Activated CD8-positive, alpha-beta memory T cell treated with anti-CD3 and anti-CD28 coated beads for 24 hours (primary cell): ENCODE measurements at regions not wholly inside any gene's neighbourhood (a gene's known extent, or its start where the extent isn't known, plus 50 kb on each side); places are given as distances from the start of the nearest gene placed in this dataset.

ENCODE experiments used
- DNase-seq: peaks from one replicate; pipeline ENCODE4 v3.0.0-alpha.2; 2020

DNA sequence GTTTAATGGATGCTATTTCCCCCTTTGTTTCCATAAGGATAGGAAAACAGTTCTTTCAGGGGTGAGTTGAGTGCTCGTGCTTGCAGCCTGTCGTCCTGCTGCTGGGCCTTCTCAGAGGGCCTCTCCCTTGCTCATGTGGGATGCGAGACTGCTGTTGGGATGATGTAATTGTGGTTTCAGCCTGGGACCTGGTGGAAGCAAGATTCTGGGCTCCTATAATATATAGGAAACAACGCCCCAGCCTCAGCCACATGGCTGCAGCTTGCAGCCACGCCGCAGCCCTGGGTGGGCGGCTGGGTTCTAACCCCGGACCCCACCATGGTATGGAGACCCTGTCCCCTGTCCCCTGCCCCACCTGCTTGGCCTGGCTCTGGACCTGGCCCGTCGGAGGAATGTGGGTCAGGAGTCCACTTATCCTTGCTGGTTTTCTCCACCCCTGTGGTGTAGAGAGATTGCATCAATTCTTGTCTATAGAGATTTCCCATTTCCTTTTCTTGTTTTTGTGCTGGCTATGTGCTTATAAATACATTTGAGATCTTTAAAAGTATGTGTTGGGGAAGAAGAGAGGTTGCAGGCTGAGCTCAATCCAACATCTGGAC, 357.8 kb downstream of the SIPA1L2 start:
- no peak for DNase-seq

DNA sequence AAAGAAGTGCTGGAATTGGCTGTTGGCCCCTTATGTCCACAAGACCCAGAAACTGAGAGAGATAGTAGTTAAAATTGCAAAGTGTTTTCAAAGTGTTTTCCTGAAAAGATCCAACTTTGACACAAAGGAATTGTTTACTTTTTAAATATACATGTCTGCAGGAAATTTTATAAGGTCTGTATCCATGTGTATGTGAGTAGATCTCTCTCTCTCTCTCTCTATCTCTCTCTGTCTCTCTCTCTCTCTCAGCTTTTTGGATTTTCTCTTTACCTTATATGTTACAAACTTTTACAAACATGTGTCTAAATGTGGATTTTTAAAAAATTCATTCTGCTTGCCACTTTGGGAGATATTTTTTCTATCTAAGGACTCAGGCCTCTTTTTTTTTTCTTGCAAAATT, 358.6 kb downstream of the SIPA1L2 start:
- no peak for DNase-seq

GRCh38 chr1:232269988-232270387, 359.9 kb downstream of the SIPA1L2 start:
- no peak for DNase-seq

GRCh38 chr1:232267837-232268598, 361.9 kb downstream of the SIPA1L2 start:
- DNase-seq = no peak

DNA sequence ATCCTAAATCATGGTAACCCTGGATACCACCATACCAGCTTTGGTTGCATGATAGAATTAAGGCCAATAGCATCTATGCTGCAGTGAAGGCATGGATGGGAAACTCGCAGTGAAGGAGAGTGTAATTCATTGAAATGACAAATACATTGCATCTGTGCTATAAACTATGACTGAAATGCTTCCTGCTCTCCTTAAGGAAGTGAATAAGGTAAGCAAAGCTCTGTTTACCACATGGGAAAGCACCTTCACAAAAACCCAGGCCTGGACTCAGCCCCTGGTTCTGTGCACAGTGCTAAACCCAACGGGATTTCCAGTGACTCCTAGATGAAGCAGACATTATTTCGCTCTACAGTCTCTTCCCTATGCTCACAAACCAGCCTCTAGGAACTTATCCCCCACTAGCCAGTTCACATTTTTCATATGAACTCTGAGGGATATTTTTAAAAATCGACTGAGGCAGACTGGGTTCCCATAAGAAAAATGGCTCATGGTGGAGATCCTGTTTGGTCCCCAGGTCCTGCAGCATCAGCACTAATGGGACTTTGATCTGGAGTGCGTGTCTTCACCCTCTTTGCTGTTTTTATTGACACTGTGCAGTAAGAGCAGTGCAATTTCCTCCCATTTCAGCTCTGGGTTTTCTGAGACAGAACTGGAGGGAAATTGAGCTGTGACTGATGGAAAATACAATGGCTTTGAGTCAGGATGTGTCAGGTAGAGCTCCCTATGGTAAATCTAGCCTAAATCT, 362.7 kb downstream of the SIPA1L2 start:
- DNase-seq = no peak

- DNase-seq = no peak
These were observed 366.5 kb downstream of the SIPA1L2 start for GRCh38 chr1:232263452-232263851.

- no peak for DNase-seq
These were observed 366.9 kb downstream of the SIPA1L2 start for GRCh38 chr1:232262991-232263390.

DNA sequence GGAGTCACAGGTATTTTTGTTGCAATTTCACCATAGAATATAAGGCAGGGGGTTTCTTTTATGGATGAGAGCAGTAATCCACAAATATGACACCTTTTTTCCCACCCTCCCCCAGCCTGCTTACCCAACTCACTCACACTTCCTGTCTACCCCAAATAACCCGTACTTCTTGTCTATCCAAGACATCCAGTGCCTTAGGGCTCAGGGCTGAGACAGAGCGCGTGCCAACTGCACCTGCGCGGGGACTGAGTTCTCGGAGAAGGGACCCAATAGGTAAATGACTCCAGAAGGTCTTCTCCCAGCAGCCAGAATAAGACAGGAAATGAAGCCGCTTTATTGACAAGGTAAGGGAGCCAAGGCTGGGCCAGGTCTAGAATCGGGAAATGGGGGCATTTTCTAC, 369.1 kb downstream of the SIPA1L2 start:
- no peak for DNase-seq

DNA sequence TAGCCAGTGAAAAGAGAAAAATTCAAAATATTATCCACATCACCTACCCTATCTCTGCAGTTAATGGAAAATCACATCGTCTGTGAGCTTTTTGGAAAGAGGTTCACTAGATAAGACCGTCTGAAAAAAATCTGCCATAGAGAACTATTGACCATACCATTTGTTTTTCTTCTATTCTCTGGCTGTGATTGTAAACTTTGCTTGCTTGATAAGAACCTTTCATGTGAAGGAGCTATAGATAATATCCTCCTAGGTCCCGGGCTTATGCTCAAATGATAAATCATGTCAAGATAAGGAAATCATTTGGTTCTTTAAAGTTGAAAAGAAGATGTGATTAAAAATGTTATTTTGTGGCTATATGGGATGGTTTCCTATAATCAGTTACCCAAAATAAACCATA, 369.9 kb downstream of the SIPA1L2 start:
- no peak for DNase-seq

DNA sequence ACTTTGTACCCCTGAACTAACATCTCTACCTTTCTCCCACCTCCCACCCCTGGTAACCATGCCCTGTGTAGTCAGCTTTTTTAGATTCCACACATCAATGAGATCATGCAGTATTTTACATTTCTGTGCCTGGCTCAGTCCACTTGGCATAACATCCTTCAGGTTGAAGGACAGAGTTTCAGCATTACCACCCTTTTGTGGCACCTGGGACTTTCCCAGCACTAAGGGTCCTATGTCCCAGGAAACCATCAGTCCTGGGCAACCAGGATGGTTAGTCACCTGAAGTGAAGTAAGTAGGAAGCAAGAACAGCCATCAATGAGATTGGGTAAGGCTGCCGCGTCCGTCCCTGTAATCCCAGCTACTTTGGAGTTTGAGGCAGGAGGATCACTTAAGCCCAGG, 370.6 kb downstream of the SIPA1L2 start:
- no peak for DNase-seq

- DNase-seq = no peak
These were observed 377.3 kb downstream of the SIPA1L2 start for GRCh38 chr1:232252546-232253118.

DNA sequence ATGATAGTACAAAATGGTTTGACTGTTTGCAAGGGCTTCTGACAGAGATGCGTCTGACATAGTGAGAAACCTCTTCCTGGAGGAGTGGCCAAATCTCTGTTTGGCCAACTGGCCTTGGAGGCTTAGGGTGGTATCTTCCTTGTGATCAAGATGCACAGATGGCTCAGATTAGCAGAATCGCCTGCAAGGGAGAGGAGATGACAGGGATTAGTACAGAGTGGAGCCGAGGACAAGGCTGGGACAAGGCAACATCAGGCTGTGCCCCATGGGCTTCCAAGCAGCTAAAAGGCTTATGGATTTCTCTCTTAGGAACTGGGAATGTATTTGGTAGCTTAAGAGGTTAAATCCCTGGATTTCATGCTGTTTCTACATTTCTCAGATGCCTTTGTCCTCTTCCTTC, 379.1 kb downstream of the SIPA1L2 start:
- no peak for DNase-seq

GRCh38 chr1:232249861-232250777, 379.8 kb downstream of the SIPA1L2 start:
- no peak for DNase-seq

GRCh38 chr1:232249339-232249738, 380.6 kb downstream of the SIPA1L2 start:
- DNase-seq = no peak

- no peak for DNase-seq
These were observed 381.6 kb downstream of the SIPA1L2 start for GRCh38 chr1:232248276-232248820.

DNA sequence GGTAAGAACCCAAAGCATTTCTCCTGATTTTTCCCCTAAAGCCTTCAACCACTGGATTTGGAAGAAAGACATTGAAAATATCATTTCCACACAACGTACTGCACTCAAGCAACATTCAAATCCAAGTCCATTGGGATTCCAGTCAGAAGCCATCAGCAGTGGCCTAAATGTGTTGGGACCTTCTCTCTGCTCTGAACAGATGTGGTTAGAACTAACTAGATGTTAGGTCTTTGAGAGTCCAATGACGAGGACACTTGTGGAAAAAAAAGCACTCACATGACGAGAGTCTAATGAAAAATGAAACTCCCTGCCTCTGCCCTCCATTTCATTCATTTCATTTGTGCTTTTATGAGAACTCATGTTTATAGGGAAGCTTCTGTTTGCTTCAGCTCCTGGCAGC, 382.3 kb downstream of the SIPA1L2 start:
- DNase-seq = no peak

DNA sequence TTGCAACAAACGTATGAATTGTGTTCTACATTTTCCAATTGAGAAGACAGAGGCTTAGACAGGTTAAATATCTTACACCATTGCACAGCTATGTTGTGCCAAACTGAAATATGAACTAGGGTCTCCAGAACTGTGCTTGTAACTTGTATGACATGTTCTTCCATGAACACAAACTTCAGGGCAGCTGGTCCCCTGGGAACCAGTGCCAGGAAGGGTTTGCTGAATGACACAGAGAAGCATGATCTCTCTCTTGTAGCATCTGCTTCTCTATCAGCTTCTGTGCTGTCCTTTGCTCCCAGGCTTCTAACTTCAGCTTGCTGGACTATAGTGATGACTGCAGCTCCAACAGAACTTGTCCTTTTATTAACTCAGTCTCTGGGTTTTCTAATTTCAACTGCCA, 385.5 kb downstream of the SIPA1L2 start:
- DNase-seq = no peak

DNA sequence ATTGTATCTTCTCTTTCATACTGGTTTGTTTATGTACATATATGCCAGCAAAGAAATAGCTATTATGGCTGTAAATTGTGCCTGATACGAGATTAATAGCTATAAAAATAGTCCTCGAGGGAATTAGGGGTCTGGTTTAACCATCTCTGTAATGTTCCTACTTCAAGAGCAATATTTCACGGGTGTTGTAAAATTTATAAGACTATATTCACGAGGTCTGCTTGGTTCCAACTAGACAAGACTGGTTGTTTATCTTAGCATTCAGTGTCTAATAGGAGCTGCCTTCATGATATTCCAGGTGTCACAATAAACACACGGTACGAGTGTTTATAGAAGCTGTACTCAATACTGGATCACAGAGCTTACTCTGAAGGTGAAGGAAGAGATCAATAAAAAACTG, 389.9 kb downstream of the SIPA1L2 start:
- no peak for DNase-seq

GRCh38 chr1:232239522-232239921, 390.4 kb downstream of the SIPA1L2 start:
- no peak for DNase-seq

DNA sequence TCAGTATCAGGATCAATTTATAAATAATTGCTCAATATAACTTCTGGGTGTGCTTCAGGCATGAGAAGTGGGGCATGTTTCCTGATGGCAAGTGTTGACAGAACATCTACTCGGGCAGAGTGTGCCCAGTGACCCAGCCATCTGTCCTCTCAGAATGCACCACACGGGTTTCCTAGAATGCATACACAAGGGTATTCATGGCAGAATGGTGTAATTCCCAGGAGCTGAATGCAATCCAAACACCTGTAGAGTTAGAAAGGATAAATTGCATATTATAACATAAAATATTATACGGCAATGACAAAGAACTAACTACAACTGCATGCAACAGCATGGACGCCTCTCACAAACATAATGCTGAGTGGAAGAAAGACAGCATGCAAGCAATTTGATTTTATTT, 391.9 kb downstream of the SIPA1L2 start:
- DNase-seq = no peak

- DNase-seq = no peak
These were observed 402.6 kb downstream of the SIPA1L2 start for GRCh38 chr1:232227306-232227705.

GRCh38 chr1:232226197-232226712, 403.7 kb downstream of the SIPA1L2 start:
- no peak for DNase-seq
